Peyer's patch (tissue), 4 donors: ENCODE measurements at regions not wholly inside any gene's neighbourhood (a gene's known extent, or its start where the extent isn't known, plus 50 kb on each side); places are given as distances from the start of the nearest gene placed in this dataset.
"Not testable (repeated sequence)": the region's sequence is repeated elsewhere in the genome, so short reads cannot be mapped to it uniquely, and the experiment has no call there.

Source experiments
- DNase-seq, 3 donors: peaks; one replicate each; pipeline ENCODE4 v3.0.0-alpha.2; 2017 to 2019
- H3K27ac ChIP-seq, 4 donors: fragments of 200-600 bp; sonication (generic); one replicate each; pipeline ENCODE4 v1.5.1; 2016 to 2019
- H3K27me3 ChIP-seq, 2 donors: fragments of 200-600 bp; sonication (generic); one replicate each; pipeline ENCODE4 v1.5.1; 2019
- H3K36me3 ChIP-seq, 3 donors: fragments of 200-600 bp; sonication (generic); one replicate each; pipeline ENCODE4 v1.5.1; 2016 to 2019
- H3K4me1 ChIP-seq, 4 donors: fragments of 200-600 bp; sonication (generic); one replicate each; pipeline ENCODE4 v1.5.1; 2016 to 2019
- H3K4me3 ChIP-seq, 4 donors: fragments of 200-600 bp; sonication (generic); 1 replicate in 3 of 4; 2 replicates in 1 of 4; pipeline ENCODE4 v1.5.1; 2016 to 2019; ENCODE audit warnings: mild to moderate bottlenecking in 1 of 4
- H3K9me3 ChIP-seq, 4 donors: fragments of 200-600 bp; sonication (generic); one replicate each; pipeline ENCODE4 v1.5.1; 2016 to 2019; ENCODE audit warnings: mild to moderate bottlenecking in 1 of 4
- CTCF ChIP-seq, 6 experiments: fragments of 450-650 bp in 4 of 6; fragments of 200-600 bp in 2 of 6; sonication (generic) in 1 of 6; IDR thresholded peaks; one replicate each; pipeline ENCODE4 v1.5.1; 2017 to 2019; ENCODE audit warnings: antibody characterized with exemption in 6 of 6, mild to moderate bottlenecking in 3 of 6, moderate library complexity in 1 of 6
- POLR2A ChIP-seq, 2 donors: fragments of 450-650 bp; IDR thresholded peaks; one replicate each; pipeline ENCODE4 v1.5.1; 2017; ENCODE audit warnings: antibody characterized with exemption in 2 of 2, mild to moderate bottlenecking in 2 of 2, moderate library complexity in 2 of 2

GRCh38 chr15:62362144-62362543 is 197.1 kb upstream of the C2CD4B start:
- Histone ChIP-seq H3K27me3 (no peaks in the 10 kb centered on the region), H3K4me1 (no peaks in the 10 kb centered on the region), H3K27ac (no peak overlapping the region), H3K4me3 (no peak overlapping the region), H3K36me3 (no peaks in the 10 kb centered on the region), H3K9me3 (no peaks in the 10 kb centered on the region)
- no peak for TF ChIP-seq CTCF (IDR thresholded peaks at IDR 0.05)
- TF ChIP-seq POLR2A (IDR thresholded peaks at IDR 0.05), result no peak
- DNase-seq, result no peak

- DNase-seq, result no peak
- H3K4me3 ChIP-seq, result no peak overlapping the region
- TF ChIP-seq CTCF (IDR thresholded peaks at IDR 0.05) (no peak), POLR2A (IDR thresholded peaks at IDR 0.05) (no peak)
These were observed 197.5 kb upstream of the C2CD4B start for GRCh38 chr15:62362608-62363007.

GRCh38 chr15:62363913-62364312 is 198.8 kb upstream of the C2CD4B start:
- no peak for DNase-seq
- no peaks in the 10 kb centered on the region for H3K4me1 ChIP-seq
- H3K4me3 ChIP-seq, result no peak overlapping the region
- no peak overlapping the region for H3K27ac ChIP-seq
- no peaks in the 10 kb centered on the region for H3K27me3 ChIP-seq
- TF ChIP-seq CTCF (IDR thresholded peaks at IDR 0.05) (no peak), POLR2A (IDR thresholded peaks at IDR 0.05) (no peak)
- no peaks in the 10 kb centered on the region for H3K9me3 ChIP-seq
- no peaks in the 10 kb centered on the region for H3K36me3 ChIP-seq

More at GRCh38 chr15:62362608-62363007, 197.5 kb upstream of the C2CD4B start:
- no peaks in the 10 kb centered on the region for H3K4me1 ChIP-seq
- no peaks in the 10 kb centered on the region for H3K9me3 ChIP-seq
- no peaks in the 10 kb centered on the region for H3K27me3 ChIP-seq
- no peak overlapping the region for H3K27ac ChIP-seq
- no peaks in the 10 kb centered on the region for H3K36me3 ChIP-seq

GRCh38 chr15:62365795-62366442 is 200.8 kb upstream of the C2CD4B start:
- DNase-seq, result peak in 1 of 3 donors; percentile 80
- no peaks in the 10 kb centered on the region for H3K4me1 ChIP-seq

GRCh38 chr15:62369454-62369853 is 204.4 kb upstream of the C2CD4B start:
- no peaks in the 10 kb centered on the region for H3K4me1 ChIP-seq
- TF ChIP-seq CTCF (IDR thresholded peaks at IDR 0.05) (no peak), POLR2A (IDR thresholded peaks at IDR 0.05) (no peak)
- H3K4me3 ChIP-seq, result no peak overlapping the region
- DNase-seq, result no peak
- no peaks in the 10 kb centered on the region for H3K9me3 ChIP-seq
- no peaks in the 10 kb centered on the region for H3K36me3 ChIP-seq
- no peak overlapping the region for H3K27ac ChIP-seq
- no peaks in the 10 kb centered on the region for H3K27me3 ChIP-seq

More at GRCh38 chr15:62365795-62366442, 200.8 kb upstream of the C2CD4B start:
- TF ChIP-seq POLR2A (IDR thresholded peaks at IDR 0.05) (no peak), CTCF (IDR thresholded peaks at IDR 0.05) (no peak)
- Histone ChIP-seq H3K9me3 (no peaks in the 10 kb centered on the region), H3K4me3 (no peak overlapping the region), H3K27me3 (no peaks in the 10 kb centered on the region), H3K36me3 (no peaks in the 10 kb centered on the region), H3K27ac (no peak overlapping the region)

- H3K36me3 ChIP-seq, H3K27ac ChIP-seq, H3K4me1 ChIP-seq, H3K27me3 ChIP-seq, H3K4me3 ChIP-seq, H3K9me3 ChIP-seq, DNase-seq: not testable (repeated sequence)
These were observed 206.6 kb upstream of the C2CD4B start for GRCh38 chr15:62371683-62372082.
